ENCODE measurements at regions not wholly inside any gene's neighbourhood (a gene's known extent, or its start where the extent isn't known, plus 50 kb on each side); places are given as distances from the start of the nearest gene placed in this dataset.
"Not testable (repeated sequence)": the region's sequence is repeated elsewhere in the genome, so short reads cannot be mapped to it uniquely, and the experiment has no call there.

DNA sequence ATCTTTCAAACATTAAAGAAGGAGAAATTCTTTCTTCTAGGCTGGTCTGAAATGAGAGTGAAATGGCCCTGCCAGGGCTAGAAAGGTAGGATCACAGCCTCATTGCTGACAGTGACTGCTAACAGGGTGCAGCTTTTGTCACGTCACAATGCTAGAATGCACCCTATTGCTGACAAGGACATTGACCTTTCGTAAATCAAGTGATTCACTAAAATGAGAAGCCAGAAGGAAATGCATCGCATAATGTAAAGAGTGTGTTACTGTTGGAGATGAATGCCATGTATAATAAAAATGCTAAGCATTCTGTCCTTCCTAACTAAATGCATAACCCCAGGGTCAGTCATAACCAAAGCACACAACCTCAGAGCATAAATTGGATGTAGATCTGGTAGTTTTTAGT lies 732.9 kb downstream of the TDRD15 start:
- Histone ChIP-seq H3K9me3 (ENCODE audit: control insufficient read depth, low read depth, low read length) (no peaks in the 10 kb centered on the region), H3K4me1 (ENCODE audit: control insufficient read depth, insufficient read depth, low read length) (no peaks in the 10 kb centered on the region), H3K27ac (ENCODE audit: low read length) (no peak overlapping the region), H3K27me3 (ENCODE audit: control insufficient read depth, insufficient read depth, low read length) (no peaks in the 10 kb centered on the region), H3K4me3 (ENCODE audit: low read length) (no peak overlapping the region), H3K36me3 (ENCODE audit: control insufficient read depth, insufficient read depth, low read length) (no peaks in the 10 kb centered on the region)
- no peak for DNase-seq
- 80% methylated on average over 1 of the region's 3 CpGs for WGBS (ENCODE audit: insufficient coverage, low lambda C conversion rate)

DNA sequence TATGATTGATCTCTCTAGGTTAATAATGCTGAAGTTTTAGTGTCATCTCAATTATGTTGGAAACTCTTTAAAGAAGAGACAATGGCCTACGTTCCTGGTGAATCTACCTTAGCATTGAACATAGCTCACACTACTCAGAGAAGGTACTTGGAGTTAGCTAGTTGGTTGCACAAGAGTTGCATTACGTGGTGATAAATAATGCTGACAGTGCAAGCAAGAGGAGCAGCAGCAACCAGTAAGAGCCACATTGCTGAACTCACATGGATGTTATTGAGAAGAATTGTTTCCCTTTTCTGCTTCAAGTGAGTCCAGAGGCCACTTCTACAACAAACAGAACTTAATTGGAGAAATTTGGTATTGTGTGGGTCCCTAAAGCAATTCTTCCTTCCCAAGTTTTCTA lies 737.1 kb downstream of the TDRD15 start:
- no peak for DNase-seq
- Histone ChIP-seq H3K27ac (ENCODE audit: low read length) (no peak overlapping the region), H3K27me3 (ENCODE audit: control insufficient read depth, insufficient read depth, low read length) (no peaks in the 10 kb centered on the region), H3K9me3 (ENCODE audit: control insufficient read depth, low read depth, low read length) (no peaks in the 10 kb centered on the region), H3K4me3 (ENCODE audit: low read length) (no peak overlapping the region), H3K4me1 (ENCODE audit: control insufficient read depth, insufficient read depth, low read length) (no peaks in the 10 kb centered on the region), H3K36me3 (ENCODE audit: control insufficient read depth, insufficient read depth, low read length) (no peaks in the 10 kb centered on the region)
- WGBS (ENCODE audit: insufficient coverage, low lambda C conversion rate): no CpG with 5 or more reads among the region's 2 CpGs

DNA sequence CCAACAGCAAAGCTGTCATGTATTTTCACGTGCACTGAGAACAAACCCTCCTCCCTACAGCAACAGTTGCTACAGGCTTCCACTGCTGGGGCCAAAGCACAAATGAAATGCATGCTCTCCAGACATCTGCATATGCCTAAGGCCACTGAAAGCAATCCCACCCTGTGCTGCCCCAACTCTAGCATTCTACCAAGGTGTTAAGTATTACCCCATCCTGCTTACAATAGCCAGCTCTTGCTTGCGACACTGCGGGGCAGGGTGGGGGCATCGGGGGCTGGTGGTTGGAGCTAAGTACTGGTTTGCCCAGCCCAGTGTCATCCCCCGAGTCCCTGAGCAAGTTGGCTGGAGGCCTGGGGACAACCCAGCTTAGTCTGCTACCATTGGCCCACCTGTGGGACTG lies 742.5 kb downstream of the TDRD15 start:
- Histone ChIP-seq H3K4me1 (ENCODE audit: control insufficient read depth, insufficient read depth, low read length) (no peaks in the 10 kb centered on the region), H3K36me3 (ENCODE audit: control insufficient read depth, insufficient read depth, low read length) (no peaks in the 10 kb centered on the region), H3K9me3 (ENCODE audit: control insufficient read depth, low read depth, low read length) (no peaks in the 10 kb centered on the region), H3K4me3 (ENCODE audit: low read length) (no peak overlapping the region), H3K27ac (ENCODE audit: low read length) (no peak overlapping the region), H3K27me3 (ENCODE audit: control insufficient read depth, insufficient read depth, low read length) (no peaks in the 10 kb centered on the region)
- WGBS (ENCODE audit: insufficient coverage, low lambda C conversion rate): no CpG with 5 or more reads among the region's 5 CpGs
- DNase-seq: no peak

DNA sequence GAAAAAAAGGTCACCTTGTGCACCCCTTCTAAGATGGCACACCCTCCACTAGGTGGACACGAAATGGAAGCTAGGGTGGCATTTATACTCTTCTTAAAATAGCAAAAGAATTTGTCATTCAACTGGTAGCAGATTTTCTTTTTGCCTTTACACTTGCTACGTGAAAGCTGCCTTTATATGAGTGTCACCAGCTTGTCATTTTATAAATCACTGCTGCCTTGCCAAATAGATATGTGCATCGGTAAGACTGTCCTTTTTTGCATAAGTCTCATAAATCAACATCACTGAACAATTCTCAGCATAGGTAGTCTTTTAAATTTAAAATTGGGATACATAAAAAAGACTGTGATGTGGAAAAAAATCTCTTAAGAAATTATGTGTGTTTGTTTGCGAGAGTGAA lies 764.1 kb downstream of the TDRD15 start:
- Histone ChIP-seq H3K9me3 (ENCODE audit: control insufficient read depth, low read depth, low read length) (no peaks in the 10 kb centered on the region), H3K4me3 (ENCODE audit: low read length) (no peak overlapping the region), H3K36me3 (ENCODE audit: control insufficient read depth, insufficient read depth, low read length) (no peaks in the 10 kb centered on the region), H3K27me3 (ENCODE audit: control insufficient read depth, insufficient read depth, low read length) (no peaks in the 10 kb centered on the region), H3K4me1 (ENCODE audit: control insufficient read depth, insufficient read depth, low read length) (no peaks in the 10 kb centered on the region), H3K27ac (ENCODE audit: low read length) (no peak overlapping the region)
- 88% methylated on average over 3 of the region's 4 CpGs for WGBS (ENCODE audit: insufficient coverage, low lambda C conversion rate)
- no peak for DNase-seq

DNA sequence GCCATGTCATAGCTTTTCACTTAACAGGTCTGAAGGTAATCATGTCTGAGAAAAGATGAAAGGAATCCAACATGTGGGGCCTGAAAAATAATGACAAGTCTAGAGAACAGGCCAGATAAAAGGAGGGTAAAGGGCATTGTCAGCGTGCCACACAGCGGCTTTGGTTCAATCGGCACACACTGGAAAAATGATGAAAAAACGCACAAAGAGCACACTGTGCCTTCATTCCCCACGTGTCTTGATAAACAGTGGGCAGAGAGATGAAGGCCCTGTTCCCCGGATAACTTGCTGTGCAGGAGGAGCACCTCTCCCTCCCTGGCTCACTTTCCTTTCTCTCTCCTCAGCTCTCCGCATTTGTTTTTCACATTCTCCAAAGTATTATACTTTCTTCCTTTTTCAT lies 766.3 kb downstream of the TDRD15 start:
- H3K4me3 ChIP-seq (ENCODE audit: low read length): no peak overlapping the region
- H3K4me1 ChIP-seq (ENCODE audit: control insufficient read depth, insufficient read depth, low read length): no peaks in the 10 kb centered on the region
- H3K27ac ChIP-seq (ENCODE audit: low read length): no peak overlapping the region
- H3K36me3 ChIP-seq (ENCODE audit: control insufficient read depth, insufficient read depth, low read length): no peaks in the 10 kb centered on the region
- DNase-seq: no peak
- no peaks in the 10 kb centered on the region for H3K27me3 ChIP-seq (ENCODE audit: control insufficient read depth, insufficient read depth, low read length)
- H3K9me3 ChIP-seq (ENCODE audit: control insufficient read depth, low read depth, low read length): no peaks in the 10 kb centered on the region
- WGBS (ENCODE audit: insufficient coverage, low lambda C conversion rate): 49% methylated on average over 3 of the region's 7 CpGs

DNA sequence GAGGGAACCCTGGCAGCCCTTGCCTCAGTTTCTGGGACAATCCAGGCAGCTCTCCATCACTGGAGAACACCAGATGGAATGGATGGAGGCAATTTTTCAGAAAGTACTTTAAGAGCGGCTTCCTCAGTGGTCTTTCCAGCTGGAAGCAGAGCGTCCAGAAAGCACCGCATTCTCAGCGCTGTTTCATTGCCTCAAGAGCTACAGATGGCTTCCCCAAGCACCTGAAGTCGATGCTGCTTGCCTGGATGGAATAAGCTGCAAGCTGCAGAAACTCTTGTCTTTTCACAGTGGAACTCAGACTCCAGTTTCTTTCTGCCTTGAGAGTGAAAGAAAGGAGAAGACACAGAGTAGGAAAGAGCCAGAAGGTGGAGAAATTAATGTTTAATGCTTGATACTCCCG lies 766.9 kb downstream of the TDRD15 start:
- 87% methylated on average over 5 of the region's 6 CpGs for WGBS (ENCODE audit: insufficient coverage, low lambda C conversion rate)
- Histone ChIP-seq H3K27ac (ENCODE audit: low read length) (no peak overlapping the region), H3K27me3 (ENCODE audit: control insufficient read depth, insufficient read depth, low read length) (no peaks in the 10 kb centered on the region), H3K4me1 (ENCODE audit: control insufficient read depth, insufficient read depth, low read length) (no peaks in the 10 kb centered on the region), H3K36me3 (ENCODE audit: control insufficient read depth, insufficient read depth, low read length) (no peaks in the 10 kb centered on the region), H3K4me3 (ENCODE audit: low read length) (no peak overlapping the region), H3K9me3 (ENCODE audit: control insufficient read depth, low read depth, low read length) (no peaks in the 10 kb centered on the region)
- no peak for DNase-seq

DNA sequence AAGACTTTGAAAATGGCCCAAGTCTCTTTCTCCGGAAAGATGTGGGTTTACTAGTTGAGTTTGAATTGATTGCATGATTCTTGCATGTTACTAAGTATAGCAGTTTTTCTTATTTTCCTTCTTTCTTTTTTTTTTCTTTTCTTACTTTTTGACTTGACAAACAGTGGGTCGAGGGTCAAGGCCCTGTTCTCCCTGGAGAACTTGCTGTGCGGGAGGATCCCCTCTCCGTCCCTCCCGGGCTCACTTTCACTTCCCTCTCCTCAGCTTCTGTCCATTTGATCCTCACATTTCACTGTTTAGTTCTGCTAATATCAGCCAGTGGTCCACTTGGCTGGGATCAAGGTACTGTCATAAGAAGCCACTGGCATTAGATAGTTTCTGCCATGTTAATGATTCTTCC lies 767.4 kb downstream of the TDRD15 start:
- Histone ChIP-seq H3K9me3 (ENCODE audit: control insufficient read depth, low read depth, low read length) (no peaks in the 10 kb centered on the region), H3K36me3 (ENCODE audit: control insufficient read depth, insufficient read depth, low read length) (no peaks in the 10 kb centered on the region)
- WGBS (ENCODE audit: insufficient coverage, low lambda C conversion rate): 62% methylated on average over 2 of the region's 5 CpGs

DNA sequence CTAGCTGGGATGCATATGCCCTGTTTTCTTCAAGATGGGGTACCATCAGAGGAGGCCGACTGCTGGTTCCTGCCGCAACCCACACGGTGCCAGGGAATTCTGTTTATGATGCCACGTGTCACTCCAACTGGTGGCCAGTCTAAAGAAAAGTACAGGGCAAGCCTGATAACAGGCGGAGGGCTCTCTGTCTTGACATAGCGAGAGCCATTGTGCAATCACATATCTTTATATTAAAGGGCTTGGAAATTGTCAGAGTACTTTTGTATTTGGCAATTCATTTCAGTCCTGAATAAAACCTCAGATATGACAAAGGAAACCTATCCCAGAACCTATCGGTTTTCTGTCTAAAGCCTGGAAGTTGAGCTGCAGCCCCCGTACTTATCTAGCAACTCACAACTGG lies 768.4 kb downstream of the TDRD15 start:
- H3K36me3 ChIP-seq (ENCODE audit: control insufficient read depth, insufficient read depth, low read length): no peaks in the 10 kb centered on the region
- no peaks in the 10 kb centered on the region for H3K9me3 ChIP-seq (ENCODE audit: control insufficient read depth, low read depth, low read length)
- no peaks in the 10 kb centered on the region for H3K27me3 ChIP-seq (ENCODE audit: control insufficient read depth, insufficient read depth, low read length)
- DNase-seq: no peak
- H3K4me1 ChIP-seq (ENCODE audit: control insufficient read depth, insufficient read depth, low read length): no peaks in the 10 kb centered on the region
- WGBS (ENCODE audit: insufficient coverage, low lambda C conversion rate): no CpG with 5 or more reads among the region's 8 CpGs
- H3K27ac ChIP-seq (ENCODE audit: low read length): no peak overlapping the region
- no peak overlapping the region for H3K4me3 ChIP-seq (ENCODE audit: low read length)

More for the DNA sequence above, 767.4 kb downstream of the TDRD15 start:
- Histone ChIP-seq H3K4me3 (ENCODE audit: low read length) (no peak overlapping the region), H3K27me3 (ENCODE audit: control insufficient read depth, insufficient read depth, low read length) (no peaks in the 10 kb centered on the region), H3K4me1 (ENCODE audit: control insufficient read depth, insufficient read depth, low read length) (no peaks in the 10 kb centered on the region), H3K27ac (ENCODE audit: low read length) (no peak overlapping the region)
- DNase-seq: no peak

DNA sequence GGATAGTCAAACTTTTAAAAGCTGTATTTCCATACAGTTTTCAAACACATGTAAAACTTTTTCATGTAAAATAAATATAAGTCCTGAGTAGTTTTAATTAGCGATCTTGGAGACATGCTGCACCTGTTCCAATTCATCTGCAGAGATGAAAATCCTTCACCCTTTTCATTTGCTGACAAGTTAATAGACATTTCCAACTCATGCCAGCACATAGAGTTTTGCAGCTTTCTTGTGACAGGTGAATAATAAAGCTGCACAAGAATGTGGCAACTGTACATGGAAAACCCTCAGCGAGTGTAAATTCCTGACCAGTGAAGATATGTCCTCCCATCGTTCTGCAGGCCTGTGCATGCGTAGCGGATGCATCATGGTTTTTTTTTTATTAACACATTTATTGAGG lies 771.4 kb downstream of the TDRD15 start:
- Histone ChIP-seq H3K27me3 (ENCODE audit: control insufficient read depth, insufficient read depth, low read length) (no peaks in the 10 kb centered on the region), H3K4me3 (ENCODE audit: low read length) (no peak overlapping the region), H3K36me3 (ENCODE audit: control insufficient read depth, insufficient read depth, low read length) (no peaks in the 10 kb centered on the region), H3K9me3 (ENCODE audit: control insufficient read depth, low read depth, low read length) (no peaks in the 10 kb centered on the region), H3K27ac (ENCODE audit: low read length) (no peak overlapping the region), H3K4me1 (ENCODE audit: control insufficient read depth, insufficient read depth, low read length) (no peaks in the 10 kb centered on the region)
- DNase-seq: no peak
- WGBS (ENCODE audit: insufficient coverage, low lambda C conversion rate): 100% methylated on average over 3 of the region's 5 CpGs

DNA sequence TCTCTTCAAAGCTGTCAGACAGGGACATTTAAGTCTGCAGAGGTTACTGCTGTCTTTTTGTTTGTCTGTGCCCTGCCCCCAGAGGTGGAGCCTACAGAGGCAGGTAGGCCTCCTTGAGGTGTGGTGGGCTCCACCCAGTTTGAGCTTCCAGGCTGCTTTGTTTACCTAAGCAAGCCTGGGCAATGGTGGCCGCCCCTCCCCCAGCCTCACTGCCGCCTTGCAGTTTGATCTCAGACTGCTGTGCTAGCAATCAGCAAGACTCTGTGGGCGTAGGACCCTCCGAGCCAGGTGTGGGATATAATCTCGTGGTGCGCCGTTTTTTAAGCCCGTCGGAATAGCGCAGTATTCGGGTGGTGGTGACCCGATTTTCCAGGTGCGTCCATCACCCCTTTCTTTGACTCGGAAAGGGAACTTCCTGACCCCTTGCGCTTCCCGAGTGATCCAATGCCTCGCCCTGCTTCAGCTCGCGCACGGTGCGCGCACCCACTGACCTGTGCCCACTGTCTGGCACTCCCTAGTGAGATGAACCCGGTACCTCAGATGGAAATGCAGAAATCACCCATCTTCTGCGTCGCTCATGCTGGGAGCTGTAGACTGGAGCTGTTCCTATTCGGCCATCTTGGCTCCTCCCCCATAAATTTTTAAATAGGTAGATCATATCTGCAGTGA lies 785.1 kb downstream of the TDRD15 start:
- H3K9me3 ChIP-seq (ENCODE audit: control insufficient read depth, low read depth, low read length); H3K36me3 ChIP-seq (ENCODE audit: control insufficient read depth, insufficient read depth, low read length); H3K4me1 ChIP-seq (ENCODE audit: control insufficient read depth, insufficient read depth, low read length); H3K27ac ChIP-seq (ENCODE audit: low read length); DNase-seq; H3K4me3 ChIP-seq (ENCODE audit: low read length); H3K27me3 ChIP-seq (ENCODE audit: control insufficient read depth, insufficient read depth, low read length): not testable (repeated sequence)
- WGBS (ENCODE audit: insufficient coverage, low lambda C conversion rate): no CpG with 5 or more reads among the region's 26 CpGs

DNA sequence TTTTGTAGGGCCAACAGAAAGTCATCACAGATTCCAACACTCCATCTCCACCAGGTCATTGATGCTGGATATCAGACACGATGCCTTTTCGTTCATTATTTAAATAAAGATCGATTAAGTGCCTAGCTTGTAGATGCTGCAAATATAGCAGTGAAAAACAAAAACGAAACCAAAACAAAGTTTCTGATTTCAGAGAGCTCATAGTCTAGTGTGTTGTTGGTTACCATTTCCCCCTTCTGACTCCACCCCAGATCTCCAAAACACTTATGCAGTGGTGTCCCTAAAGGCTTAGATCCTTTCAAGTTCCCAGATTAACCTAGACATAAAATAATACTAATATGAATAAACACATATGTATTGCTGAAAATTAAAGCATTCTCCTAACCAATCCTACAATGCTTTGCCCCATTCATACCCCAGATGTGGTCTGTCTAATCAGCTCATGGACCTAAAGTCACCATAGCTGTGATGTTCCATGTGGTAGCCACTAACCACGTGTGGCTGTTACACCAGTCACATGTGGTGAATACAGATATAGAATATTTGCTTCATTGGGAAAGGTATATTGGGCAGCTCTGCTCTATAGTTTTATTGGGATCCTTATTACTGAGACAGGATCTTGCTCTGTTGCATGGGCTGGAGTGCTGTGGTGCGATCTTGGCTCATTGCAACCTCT lies 787.2 kb downstream of the TDRD15 start:
- Histone ChIP-seq H3K27me3 (ENCODE audit: control insufficient read depth, insufficient read depth, low read length) (no peaks in the 10 kb centered on the region), H3K4me1 (ENCODE audit: control insufficient read depth, insufficient read depth, low read length) (no peaks in the 10 kb centered on the region), H3K27ac (ENCODE audit: low read length) (no peak overlapping the region), H3K36me3 (ENCODE audit: control insufficient read depth, insufficient read depth, low read length) (no peaks in the 10 kb centered on the region), H3K4me3 (ENCODE audit: low read length) (no peak overlapping the region), H3K9me3 (ENCODE audit: control insufficient read depth, low read depth, low read length) (no peaks in the 10 kb centered on the region)
- DNase-seq: no peak
- WGBS (ENCODE audit: insufficient coverage, low lambda C conversion rate): 97% methylated on average over 4 of the region's 6 CpGs
